C4-2B (cell line): ENCODE measurements at regions not wholly inside any gene's neighbourhood (a gene's known extent, or its start where the extent isn't known, plus 50 kb on each side); places are given as distances from the start of the nearest gene placed in this dataset.

Experiments used
- ZFX ChIP-seq: fragments of 450-650 bp; IDR thresholded peaks from 2 replicates; pipeline ENCODE4 v1.6.1; 2017
- TF ChIP-seq, protein P1 (sequence below): fragments of 450-650 bp; conservative IDR thresholded peaks from 2 replicates; pipeline ENCODE4 v1.5.1; 2017; ENCODE audit warnings: mild to moderate bottlenecking

- TF ChIP-seq, protein P1, sequence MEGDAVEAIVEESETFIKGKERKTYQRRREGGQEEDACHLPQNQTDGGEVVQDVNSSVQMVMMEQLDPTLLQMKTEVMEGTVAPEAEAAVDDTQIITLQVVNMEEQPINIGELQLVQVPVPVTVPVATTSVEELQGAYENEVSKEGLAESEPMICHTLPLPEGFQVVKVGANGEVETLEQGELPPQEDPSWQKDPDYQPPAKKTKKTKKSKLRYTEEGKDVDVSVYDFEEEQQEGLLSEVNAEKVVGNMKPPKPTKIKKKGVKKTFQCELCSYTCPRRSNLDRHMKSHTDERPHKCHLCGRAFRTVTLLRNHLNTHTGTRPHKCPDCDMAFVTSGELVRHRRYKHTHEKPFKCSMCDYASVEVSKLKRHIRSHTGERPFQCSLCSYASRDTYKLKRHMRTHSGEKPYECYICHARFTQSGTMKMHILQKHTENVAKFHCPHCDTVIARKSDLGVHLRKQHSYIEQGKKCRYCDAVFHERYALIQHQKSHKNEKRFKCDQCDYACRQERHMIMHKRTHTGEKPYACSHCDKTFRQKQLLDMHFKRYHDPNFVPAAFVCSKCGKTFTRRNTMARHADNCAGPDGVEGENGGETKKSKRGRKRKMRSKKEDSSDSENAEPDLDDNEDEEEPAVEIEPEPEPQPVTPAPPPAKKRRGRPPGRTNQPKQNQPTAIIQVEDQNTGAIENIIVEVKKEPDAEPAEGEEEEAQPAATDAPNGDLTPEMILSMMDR: no peak
- no peak for TF ChIP-seq ZFX
Observed at GRCh38 chr2:128547667-128548066, 229.0 kb upstream of the HS6ST1 start.
